Endothelial cell of umbilical vein (primary cell): ENCODE measurements at regions not wholly inside any gene's neighbourhood (a gene's known extent, or its start where the extent isn't known, plus 50 kb on each side); places are given as distances from the start of the nearest gene placed in this dataset.

ENCODE experiments used
- BruUV-seq: library from RNA; stranded (reverse); fragments of 400-500 nt; replicated peaks from 2 replicates; lab custom pipeline; 2021; lab: Mats Ljungman, UMichigan
- CTCF ChIA-PET: fragments of 300-600, 350-600 bp; sonication (Branson Sonifier 250); formaldehyde crosslinking; loops from one replicate; lab custom pipeline; 2021; ENCODE audit warnings: antibody characterized with exemption, inconsistent platforms; lab: Charles Lee
- POLR2A ChIA-PET: fragments of 300-600, 350-600 bp; sonication (Branson Sonifier 250); formaldehyde crosslinking; loops from one replicate; lab custom pipeline; 2021; ENCODE audit warnings: antibody characterized with exemption, inconsistent platforms; lab: Charles Lee
- DNase-seq: peaks from one replicate; pipeline ENCODE4 v3.0.0-alpha.2; 2011; ENCODE audit warnings: low read depth, low spot score
- FAIRE-seq: peaks from 2 replicates; lab custom pipeline; 2011; peaks lifted over from hg19 to GRCh38; lab: Jason Lieb, UNC
- H2AFZ ChIP-seq: 2 replicates; pipeline ENCODE4 v1.6.0; 2012; ENCODE audit warnings: low read depth, low read length, control low read depth, inconsistent platforms
- H3K27ac ChIP-seq: 2 replicates; pipeline ENCODE4 v1.5.1; 2011; ENCODE audit warnings: low read depth, mild to moderate bottlenecking, control low read depth, low read length, moderate library complexity; ENCODE audit not compliant: insufficient read depth
- H3K27me3 ChIP-seq, 2 experiments: 2 replicates each; pipeline versions ENCODE4 v1.6.0 to v1.6.1; 2011; ENCODE audit warnings: low read length in 2 of 2, mixed read lengths in 1 of 2; ENCODE audit not compliant: control insufficient read depth in 2 of 2, insufficient read depth in 2 of 2
- H3K36me3 ChIP-seq, 2 experiments: 2 replicates in 1 of 2; 3 replicates in 1 of 2; pipeline ENCODE4 v1.5.1; 2011; ENCODE audit warnings: low read length in 2 of 2, mild to moderate bottlenecking in 1 of 2, moderate library complexity in 1 of 2; ENCODE audit not compliant: control insufficient read depth in 2 of 2, insufficient read depth in 2 of 2; ENCODE audit errors: extremely low read depth in 1 of 2
- H3K4me1 ChIP-seq: 3 replicates; pipeline ENCODE4 v1.5.1; 2011; ENCODE audit warnings: mild to moderate bottlenecking, low read length; ENCODE audit not compliant: control insufficient read depth, insufficient read depth; ENCODE audit errors: extremely low read depth
- H3K4me2 ChIP-seq: 2 replicates; pipeline ENCODE4 v1.6.1; 2011; ENCODE audit warnings: low read length, control low read depth, mixed read lengths; ENCODE audit not compliant: insufficient read depth
- H3K4me3 ChIP-seq, 3 experiments: fragments of 200-600 bp in 1 of 3; sonication (generic), shearing (Covaris generic) in 1 of 3; replicated peaks in 1 of 3; 2 replicates each; pipeline ENCODE4 v1.5.1; 2011 to 2016; ENCODE audit warnings: control low read depth in 3 of 3, low read length in 3 of 3, mild to moderate bottlenecking in 2 of 3, inconsistent platforms in 1 of 3, low read depth in 1 of 3, moderate library complexity in 1 of 3; ENCODE audit not compliant: insufficient read depth in 1 of 3
- H3K79me2 ChIP-seq: 2 replicates; pipeline ENCODE4 v1.6.0; 2012; ENCODE audit warnings: low read length, inconsistent platforms; ENCODE audit not compliant: control insufficient read depth, insufficient read depth
- H3K9ac ChIP-seq: replicated peaks from 2 replicates; pipeline ENCODE3; 2011; ENCODE audit warnings: low read length, control low read depth; ENCODE audit not compliant: insufficient read depth; ENCODE audit errors: extremely low read depth
- H3K9me1 ChIP-seq: replicated peaks from 3 replicates; pipeline ENCODE4 v1.6.0; 2011; ENCODE audit warnings: mild to moderate bottlenecking, low read length; ENCODE audit not compliant: control insufficient read depth, insufficient read depth; ENCODE audit errors: extremely low read depth
- H3K9me3 ChIP-seq: replicated peaks from 2 replicates; pipeline ENCODE4 v1.5.1; 2012; ENCODE audit warnings: low read length, inconsistent platforms; ENCODE audit not compliant: control insufficient read depth, insufficient read depth
- H4K20me1 ChIP-seq: replicated peaks from 2 replicates; pipeline ENCODE3; 2011; ENCODE audit warnings: mild to moderate bottlenecking, low read length; ENCODE audit not compliant: control insufficient read depth, insufficient read depth; ENCODE audit errors: extremely low read depth
- CTCF ChIP-seq, 2 donors: IDR thresholded peaks; 1 replicate in 1 of 2; 2 replicates in 1 of 2; pipeline ENCODE4 v1.5.1; 2011; ENCODE audit warnings: low read length in 2 of 2, mild to moderate bottlenecking in 2 of 2, moderate library complexity in 2 of 2, control low read depth in 1 of 2, inconsistent platforms in 1 of 2, low read depth in 1 of 2; ENCODE audit not compliant: insufficient read depth in 1 of 2; ENCODE audit errors: extremely low read depth in 1 of 2
- EZH2 ChIP-seq: IDR thresholded peaks from 2 replicates; pipeline ENCODE4 v1.6.1; 2012; ENCODE audit warnings: borderline replicate concordance, low read depth, mild to moderate bottlenecking, moderate library complexity, low read length, inconsistent platforms; ENCODE audit not compliant: severe bottlenecking
- FOS ChIP-seq: IDR thresholded peaks from 2 replicates; pipeline ENCODE4 v1.6.1; 2011; ENCODE audit warnings: mild to moderate bottlenecking, low read length, moderate library complexity, borderline replicate concordance; ENCODE audit not compliant: insufficient read depth
- GATA2 ChIP-seq: IDR thresholded peaks from 2 replicates; pipeline ENCODE4 v1.7.0; 2011; ENCODE audit warnings: low read depth, mild to moderate bottlenecking, moderate library complexity, mixed read lengths, low read length; ENCODE audit not compliant: insufficient read length, insufficient read depth
- JUN ChIP-seq: IDR thresholded peaks from 2 replicates; pipeline ENCODE4 v1.6.1; 2011; ENCODE audit warnings: borderline replicate concordance, low read depth; ENCODE audit not compliant: insufficient read length, insufficient read depth
- MAX ChIP-seq: IDR thresholded peaks from 2 replicates; pipeline ENCODE4 v1.6.1; 2011; ENCODE audit not compliant: insufficient read depth, insufficient read length
- MYC ChIP-seq: IDR thresholded peaks from one replicate; pipeline ENCODE4 v1.6.1; 2011; ENCODE audit warnings: mild to moderate bottlenecking, low read depth, low read length
- POLR2A ChIP-seq: IDR thresholded peaks from 2 replicates; pipeline ENCODE4 v1.6.1; 2012; ENCODE audit warnings: low read depth, mild to moderate bottlenecking, control low read depth, low read length
- POLR2AphosphoS5 ChIP-seq: IDR thresholded peaks from 2 replicates; pipeline ENCODE4 v1.6.1; 2012; ENCODE audit warnings: low read depth, mild to moderate bottlenecking, control low read depth, low read length, moderate library complexity; ENCODE audit not compliant: insufficient read depth
- dilution Hi-C: fragments of 300-500 bp; cut with MboI; formaldehyde crosslinking; loops from one replicate; pipeline ENCODE4 v1.15.0; 2019; ENCODE audit warnings: low sequenced_read_pairs; ENCODE audit not compliant: extremely low pct_ligation_motif_present
- intact Hi-C: fragments of 100-400 bp; cut with micrococcal nuclease; formaldehyde crosslinking; loops from one replicate; pipeline ENCODE4 v1.10.0; 2022

- Histone ChIP-seq H3K9ac (no peak overlapping the region), H3K4me1 (peaks cover 7% of the 10 kb centered on the region), H2AFZ (no peak overlapping the region), H4K20me1 (no peaks in the 10 kb centered on the region), H3K36me3 (no peaks in the 10 kb centered on the region), H3K27ac (no peak overlapping the region), H3K27me3 (no peaks in the 10 kb centered on the region), H3K9me1 (no peaks in the 10 kb centered on the region), H3K4me3 (no peak overlapping the region), H3K4me2 (no peak overlapping the region), H3K9me3 (no peaks in the 10 kb centered on the region), H3K79me2 (no peaks in the 10 kb centered on the region)
- ChIA-PET POLR2A (no interaction called here), CTCF (interaction anchor here (0.7 to 1.1 kb wide), 2 partner anchors 10 to 343 kb away, joined by 4 read pairs; no protein-coding TSS in a partner anchor)
- FAIRE-seq (no peak), DNase-seq (no peak)
- dilution Hi-C loops, result no loop called here
- no TSS peak for BruUV-seq
- intact Hi-C loops, result no loop called here
- TF ChIP-seq MYC (no peak), CTCF (IDR thresholded peaks at IDR 0.05; ENCODE audit: extremely low read depth in 1 of 2, insufficient read depth in 1 of 2, low read depth in 1 of 2, low read length in 2 of 2) (no peak), MAX (no peak), POLR2AphosphoS5 (no peak), GATA2 (no peak), EZH2 (no peak), POLR2A (no peak), JUN (no peak), FOS (no peak)
Measured at GRCh38 chr13:73943137-73943964, 190.9 kb downstream of the KLF12 start.
